GM19438 (cell line): ENCODE measurements at regions not wholly inside any gene's neighbourhood (a gene's known extent, or its start where the extent isn't known, plus 50 kb on each side); places are given as distances from the start of the nearest gene placed in this dataset.

Experiments used
- ATAC-seq: cut with Tn5 transposase; IDR thresholded peaks from one replicate; pipeline ENCODE4 v1.9.1; 2021; ENCODE audit warnings: low read depth; ENCODE audit not compliant: unreplicated experiment

DNA sequence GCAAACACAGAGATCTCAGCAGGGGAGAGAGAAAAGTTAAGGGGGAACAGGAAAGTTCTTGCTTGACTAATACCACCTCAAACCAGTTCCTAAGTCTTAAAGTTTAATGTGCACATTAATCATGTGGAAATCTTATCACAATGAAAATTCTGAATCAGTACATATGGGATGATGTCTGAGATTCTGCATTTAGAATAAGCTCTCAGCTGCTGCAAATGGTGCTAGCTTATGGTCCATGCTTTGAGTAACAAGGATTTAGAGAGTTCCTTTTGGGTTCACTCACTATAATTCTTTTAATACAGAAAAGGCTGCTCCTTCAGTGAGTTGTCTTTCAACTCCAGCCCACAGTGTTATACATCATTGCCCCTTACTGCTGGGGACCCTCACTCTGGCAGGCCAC is 99.5 kb upstream of the THRB start:
- ATAC-seq: no peak

- ATAC-seq: no peak
Measured at GRCh38 chr3:24595796-24596195, 101.1 kb upstream of the THRB start.

DNA sequence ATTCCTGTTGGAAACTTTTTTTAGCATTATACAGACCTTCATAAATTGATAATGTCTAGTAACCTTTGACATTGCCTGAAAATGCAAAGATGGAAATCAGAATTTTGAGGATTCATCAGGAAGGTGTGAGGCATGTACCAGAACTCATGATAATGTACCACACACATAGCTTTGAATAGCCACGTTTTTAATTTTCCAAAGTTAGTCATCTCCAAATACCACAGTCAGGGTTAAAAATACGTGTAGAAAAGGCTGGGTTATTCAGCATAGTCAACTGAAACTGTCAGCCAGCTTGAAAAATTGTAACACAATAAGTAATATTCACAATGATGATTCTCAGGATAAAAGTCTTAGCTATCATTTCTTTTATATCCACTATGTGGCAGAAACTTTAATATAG is 102.0 kb upstream of the THRB start:
- ATAC-seq: no peak

DNA sequence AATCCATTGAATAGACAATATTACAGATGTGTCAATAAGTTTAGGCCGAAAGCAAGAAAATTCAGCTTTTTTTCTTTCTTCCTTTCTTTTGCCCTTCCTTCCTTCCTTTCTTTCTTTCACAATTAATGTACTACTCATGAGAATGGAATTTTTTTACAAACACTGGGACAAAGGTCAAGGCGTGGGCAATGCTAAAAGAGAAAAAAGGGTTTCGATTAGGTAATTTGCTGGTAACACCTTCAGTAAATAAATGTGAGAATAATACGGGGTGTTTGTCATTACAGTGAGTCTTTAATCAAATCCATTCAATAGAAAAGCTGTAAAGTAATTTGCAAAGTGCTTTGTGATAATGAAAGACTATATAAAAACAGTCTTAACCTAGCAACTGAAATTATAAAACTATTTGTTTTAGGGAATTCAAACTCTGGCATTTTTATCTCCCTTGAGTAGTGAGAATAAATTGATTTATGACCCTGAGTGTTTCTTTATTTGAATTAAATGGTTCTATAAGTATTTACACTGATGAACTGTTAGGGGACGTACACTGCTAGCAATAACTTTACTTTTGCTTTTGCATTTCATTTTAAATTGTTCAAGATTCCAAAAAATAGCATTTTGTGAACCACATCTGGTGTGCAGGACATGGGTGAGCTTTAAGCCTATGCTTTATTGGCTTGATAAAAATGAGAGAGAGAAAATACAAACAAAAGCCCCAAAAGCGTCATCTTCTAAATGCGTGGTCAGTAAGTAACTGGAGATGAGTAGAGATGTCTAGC is 104.2 kb upstream of the THRB start:
- no peak for ATAC-seq

DNA sequence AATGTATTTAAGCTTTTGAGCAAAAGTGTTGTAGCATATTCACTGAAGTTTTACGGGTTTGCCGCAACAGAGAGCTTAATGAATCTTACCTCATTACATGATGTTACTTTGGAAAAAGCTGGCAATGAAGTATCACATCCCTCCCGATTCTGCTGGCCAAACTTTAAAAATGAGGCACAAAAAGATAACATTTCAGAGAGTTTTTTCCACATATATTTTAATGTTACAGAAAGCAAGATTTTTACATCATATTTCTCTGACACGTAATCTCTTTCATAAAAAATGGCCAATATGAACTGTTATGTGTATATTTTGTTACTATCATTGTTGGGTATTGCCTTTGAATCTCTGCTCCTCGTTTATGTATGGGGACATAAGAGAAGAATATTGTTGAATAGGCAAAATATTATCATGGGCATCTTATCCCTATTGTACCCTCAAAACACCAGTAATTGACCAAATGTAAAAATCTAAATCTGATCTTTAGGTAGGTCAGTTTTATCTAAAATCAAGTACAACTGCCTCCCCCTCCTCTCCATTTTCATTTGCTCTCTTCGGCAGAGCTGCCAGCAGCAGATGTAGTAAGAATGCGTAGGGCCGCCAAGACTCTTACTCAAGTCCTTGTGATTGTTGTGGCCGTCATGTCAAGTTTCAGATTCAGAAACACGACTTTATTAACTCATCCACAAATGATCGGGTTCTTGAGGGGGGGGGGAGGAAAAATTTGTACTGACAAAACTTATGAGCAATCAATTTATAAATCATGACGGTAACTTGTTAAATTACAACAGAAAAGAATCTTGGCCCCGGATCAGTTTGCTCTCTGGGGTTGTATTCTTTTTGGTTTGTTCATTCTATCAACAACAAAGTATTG is 106.7 kb upstream of the THRB start:
- no peak for ATAC-seq

DNA sequence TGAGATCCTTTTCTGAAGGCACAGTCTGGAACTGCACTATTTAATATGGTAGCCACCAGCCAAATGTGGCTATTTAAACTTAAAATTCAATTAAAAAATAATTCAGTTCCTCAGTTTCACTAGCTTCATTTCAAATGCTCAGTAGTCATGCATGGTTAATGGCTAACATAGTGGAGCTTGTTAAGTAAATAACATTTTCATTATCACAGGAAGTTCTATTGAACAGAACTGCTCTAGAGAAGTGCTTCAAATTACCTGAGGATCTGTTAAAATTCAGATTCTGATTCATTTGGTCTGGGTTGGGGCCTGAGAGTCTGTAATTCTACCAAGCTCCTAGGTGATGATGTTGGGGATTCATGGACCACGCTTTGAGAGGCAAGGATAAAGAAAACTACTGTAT is 109.6 kb upstream of the THRB start:
- ATAC-seq: no peak

DNA sequence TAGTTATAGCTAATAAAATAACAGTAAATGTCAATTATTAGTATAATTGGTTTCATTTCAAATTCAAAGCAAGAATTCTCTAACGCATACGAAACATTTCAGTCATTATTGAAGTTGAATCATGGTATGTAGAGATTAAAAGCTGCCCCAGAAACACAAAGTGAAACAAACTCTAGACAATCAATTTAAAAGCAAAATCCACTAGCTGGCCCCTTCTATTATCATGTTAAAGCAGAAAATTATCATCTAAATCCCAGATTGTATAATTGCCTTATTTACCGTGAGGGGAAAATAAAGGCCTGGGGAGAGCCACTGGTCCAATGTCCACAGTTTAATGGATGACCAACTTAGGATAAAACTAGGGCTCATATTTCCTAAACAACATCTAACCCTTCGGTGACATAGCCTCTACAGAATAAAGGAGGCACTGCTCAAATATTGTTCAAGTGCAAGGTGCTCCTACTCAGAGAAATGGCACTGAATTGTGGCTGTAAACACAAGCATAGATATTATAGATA is 110.9 kb upstream of the THRB start:
- ATAC-seq: no peak

DNA sequence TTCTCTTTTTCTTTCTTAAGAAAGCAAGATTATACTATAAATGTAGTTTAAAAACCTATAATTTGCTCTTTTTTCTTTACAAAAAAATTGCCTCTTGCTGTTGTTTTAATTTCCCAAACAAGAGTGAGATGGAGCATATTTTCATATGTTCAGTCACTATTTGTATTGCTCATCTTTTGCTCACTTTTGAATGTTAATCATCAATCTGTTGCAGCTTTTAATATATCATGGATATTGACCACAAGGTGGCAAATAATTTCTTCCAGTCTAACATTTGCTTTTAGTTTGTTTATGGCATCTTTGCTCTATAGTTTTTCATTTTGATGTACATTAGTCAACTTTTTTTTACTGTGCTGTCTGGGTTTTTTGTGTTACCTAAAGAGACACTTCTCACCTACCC is 112.6 kb upstream of the THRB start:
- ATAC-seq: no peak

DNA sequence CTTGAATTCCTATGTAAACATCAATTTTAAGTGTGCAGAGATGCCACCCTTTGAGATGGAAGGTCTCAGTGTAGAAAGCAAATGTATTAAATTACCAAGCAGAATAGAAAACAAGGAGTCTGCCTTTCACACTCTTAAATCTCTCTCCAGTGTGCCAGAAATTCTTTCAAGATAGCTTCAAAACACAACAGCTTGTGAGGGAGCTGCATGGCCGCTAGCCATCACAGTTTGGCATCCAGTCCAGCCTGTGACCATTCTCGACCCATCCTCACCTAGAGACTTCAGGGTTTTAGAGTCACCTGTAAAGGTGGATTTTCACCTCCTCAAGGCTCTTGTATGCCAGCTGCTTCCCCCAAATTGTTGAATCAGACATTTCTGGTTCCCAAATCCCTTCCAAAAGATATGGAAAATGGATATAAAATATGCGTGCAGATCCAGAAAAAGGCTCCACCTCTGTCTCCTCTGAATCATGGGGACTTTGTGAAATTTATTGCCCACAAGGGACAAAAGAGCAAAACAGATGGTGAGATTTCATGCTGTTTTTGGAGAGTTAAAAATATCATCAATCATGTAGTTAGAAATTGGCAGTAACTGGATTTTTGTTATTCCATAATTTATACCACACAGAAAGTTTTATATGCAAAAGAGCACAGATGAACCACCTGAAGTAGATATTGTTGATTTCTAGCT is 114.2 kb upstream of the THRB start:
- no peak for ATAC-seq

- ATAC-seq: no peak
Measured at GRCh38 chr3:24614359-24614758, 119.7 kb upstream of the THRB start.

- ATAC-seq: no peak
Measured at GRCh38 chr3:24615177-24615576, 120.5 kb upstream of the THRB start.

DNA sequence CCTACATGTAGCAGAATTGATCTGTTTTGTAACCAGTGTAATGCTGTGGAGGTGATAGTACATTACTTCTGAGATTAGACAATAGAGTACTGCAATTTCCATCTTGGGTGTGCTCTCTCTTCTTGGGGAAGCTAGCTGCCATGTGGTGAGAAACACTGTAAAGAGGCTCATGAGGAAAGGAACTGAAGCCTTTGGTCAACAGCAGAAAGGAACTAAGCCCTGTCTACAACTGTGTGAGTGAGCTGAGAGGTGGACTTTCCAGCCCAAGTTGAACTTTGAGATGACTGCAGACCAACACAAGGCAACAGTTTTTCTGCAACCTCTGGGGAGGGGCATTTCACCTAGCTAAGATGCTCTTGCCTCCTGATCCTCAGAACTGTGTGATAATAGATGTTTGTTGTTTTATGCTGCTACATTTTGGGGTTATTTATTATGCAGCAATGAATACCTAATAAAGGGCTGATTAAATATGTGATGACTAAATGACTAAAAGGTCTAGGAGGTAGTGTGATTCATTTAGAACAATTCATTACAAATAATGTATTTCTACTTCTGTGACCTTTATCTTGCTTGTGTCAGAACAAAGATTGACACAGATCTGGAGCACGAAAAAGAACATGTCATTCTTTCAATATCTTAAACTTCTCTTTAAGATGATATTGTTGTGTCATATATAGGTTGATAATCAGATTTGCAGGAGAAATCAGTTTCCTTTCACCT is 121.6 kb upstream of the THRB start:
- no peak for ATAC-seq

DNA sequence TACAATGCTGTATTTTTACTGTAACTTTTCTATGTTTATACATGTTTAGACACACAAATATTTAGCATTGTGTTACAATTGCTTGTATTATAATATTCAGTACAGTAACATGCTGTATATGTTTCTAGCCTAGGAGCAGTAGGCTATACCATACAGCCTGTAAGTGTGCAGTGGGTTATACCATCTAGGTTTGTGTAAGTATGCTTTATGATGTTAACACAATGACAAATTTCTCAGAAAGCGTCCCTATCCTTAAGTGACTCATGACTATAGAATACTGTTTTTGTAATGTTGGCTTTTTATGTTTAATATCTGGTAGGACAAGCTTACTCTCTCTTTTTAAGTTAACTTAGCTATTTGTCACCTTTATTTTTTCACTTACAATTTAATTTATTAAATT is 127.5 kb upstream of the THRB start:
- no peak for ATAC-seq

GRCh38 chr3:24622696-24623225 is 128.1 kb upstream of the THRB start:
- ATAC-seq: no peak

GRCh38 chr3:24623657-24624056 is 129.0 kb upstream of the THRB start:
- ATAC-seq: no peak

GRCh38 chr3:24624938-24625681 is 130.5 kb upstream of the THRB start:
- no peak for ATAC-seq

DNA sequence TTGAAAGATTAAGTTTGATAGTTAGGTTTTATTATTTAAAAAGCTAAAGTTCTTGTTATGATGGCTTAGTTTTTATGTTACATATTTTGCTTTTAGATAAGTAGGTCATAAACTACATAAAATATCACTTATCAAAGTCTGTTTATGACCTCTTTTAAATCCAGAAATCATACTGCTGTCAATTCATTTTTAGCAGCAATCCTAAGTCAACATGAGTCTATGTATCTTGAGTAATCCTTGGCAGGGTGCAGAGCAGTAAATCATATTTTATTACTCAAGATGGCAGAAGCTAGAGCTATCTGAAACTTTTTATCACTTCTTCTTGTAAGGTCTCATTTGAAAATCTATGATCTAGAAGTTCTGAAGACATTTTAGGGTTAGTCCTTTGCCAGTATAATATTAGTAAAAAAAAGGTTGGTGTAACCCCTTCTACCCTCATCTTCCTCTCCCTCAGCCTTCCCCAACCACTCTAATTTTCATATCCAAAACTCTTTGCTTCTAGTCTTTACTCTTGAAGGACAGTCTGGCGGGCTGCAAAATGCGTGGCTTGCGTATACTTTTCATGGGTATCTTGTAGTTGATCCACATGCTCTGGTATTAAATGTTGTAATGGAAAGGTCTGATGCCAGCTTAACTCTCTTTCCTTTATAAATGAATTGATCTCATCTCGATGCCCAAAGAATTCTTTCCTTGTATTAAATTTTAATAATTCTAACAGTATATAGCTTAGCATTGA is 134.0 kb upstream of the THRB start:
- ATAC-seq: no peak

DNA sequence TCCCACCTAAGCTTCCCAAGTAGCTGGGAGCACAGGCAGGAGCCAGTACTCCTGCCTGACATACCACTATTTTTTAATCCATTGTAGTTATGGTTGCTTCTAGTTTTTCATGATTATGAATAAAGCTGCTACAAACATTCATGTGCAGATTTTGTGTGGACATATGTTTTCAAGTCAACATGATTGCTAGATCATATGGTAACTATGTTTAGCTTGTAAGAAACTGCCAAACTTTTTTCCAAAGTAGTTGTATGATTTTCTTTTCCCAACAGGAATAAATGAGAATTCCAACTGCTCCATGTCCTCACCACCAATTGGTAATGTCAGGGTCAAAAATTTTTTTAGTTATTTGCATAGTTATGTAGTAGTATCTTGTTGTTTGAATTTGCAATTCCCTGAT is 136.8 kb upstream of the THRB start:
- no peak for ATAC-seq

GRCh38 chr3:24639061-24639460 is 144.4 kb upstream of the THRB start:
- ATAC-seq: no peak
